Activated naive CD4-positive, alpha-beta T cell (primary cell): ENCODE measurements at regions not wholly inside any gene's neighbourhood (a gene's known extent, or its start where the extent isn't known, plus 50 kb on each side); places are given as distances from the start of the nearest gene placed in this dataset.
"Not testable (repeated sequence)": the region's sequence is repeated elsewhere in the genome, so short reads cannot be mapped to it uniquely, and the experiment has no call there.

ENCODE experiments used
- DNase-seq, 4 experiments: peaks; one replicate each; lab custom pipeline; 2025; lab: John Stamatoyannopoulos, UW

GRCh38 chr6:139539852-139540251 lies 165.4 kb upstream of the CITED2 start:
- no peak for DNase-seq

- DNase-seq: no peak
Observed at GRCh38 chr6:139538366-139538765, 163.9 kb upstream of the CITED2 start.

GRCh38 chr6:139536751-139537617 lies 162.5 kb upstream of the CITED2 start:
- DNase-seq: no peak

- DNase-seq: no peak
Observed at GRCh38 chr6:139534472-139535115, 160.1 kb upstream of the CITED2 start.

GRCh38 chr6:139533573-139534471 lies 159.4 kb upstream of the CITED2 start:
- DNase-seq: no peak

- no peak for DNase-seq
Observed at GRCh38 chr6:139533171-139533570, 158.7 kb upstream of the CITED2 start.

- DNase-seq: no peak
Observed at GRCh38 chr6:139531148-139532115, 157.0 kb upstream of the CITED2 start.

GRCh38 chr6:139530561-139530960 lies 156.1 kb upstream of the CITED2 start:
- DNase-seq: no peak

GRCh38 chr6:139529420-139529819 lies 155.0 kb upstream of the CITED2 start:
- DNase-seq: no peak

- no peak for DNase-seq
Observed at GRCh38 chr6:139528471-139528870, 154.0 kb upstream of the CITED2 start.

GRCh38 chr6:139525415-139525814 lies 151.0 kb upstream of the CITED2 start:
- no peak for DNase-seq

GRCh38 chr6:139523986-139524385 lies 149.5 kb upstream of the CITED2 start:
- DNase-seq: no peak

- DNase-seq: no peak
Observed at GRCh38 chr6:139522511-139523220, 148.2 kb upstream of the CITED2 start.

- no peak for DNase-seq
Observed at GRCh38 chr6:139521338-139521737, 146.9 kb upstream of the CITED2 start.

GRCh38 chr6:139520321-139520768 lies 145.9 kb upstream of the CITED2 start:
- no peak for DNase-seq

- DNase-seq: no peak
Observed at GRCh38 chr6:139519571-139520031, 145.2 kb upstream of the CITED2 start.

- no peak for DNase-seq
Observed at GRCh38 chr6:139519097-139519496, 144.6 kb upstream of the CITED2 start.

- no peak for DNase-seq
Observed at GRCh38 chr6:139518556-139519091, 144.2 kb upstream of the CITED2 start.

GRCh38 chr6:139517998-139518555 lies 143.6 kb upstream of the CITED2 start:
- DNase-seq: not testable (repeated sequence)

GRCh38 chr6:139515511-139515910 lies 141.1 kb upstream of the CITED2 start:
- DNase-seq: no peak
